SKM-1 treated with dmso at 0.1 percent for 144 hours (cell line): ENCODE measurements at regions not wholly inside any gene's neighbourhood (a gene's known extent, or its start where the extent isn't known, plus 50 kb on each side); places are given as distances from the start of the nearest gene placed in this dataset.
"Not testable (repeated sequence)": the region's sequence is repeated elsewhere in the genome, so short reads cannot be mapped to it uniquely, and the experiment has no call there.

ENCODE experiments used
- DNase-seq: peaks from one replicate; lab custom pipeline; 2025; ENCODE audit not compliant: unreplicated experiment; lab: John Stamatoyannopoulos, UW

DNA sequence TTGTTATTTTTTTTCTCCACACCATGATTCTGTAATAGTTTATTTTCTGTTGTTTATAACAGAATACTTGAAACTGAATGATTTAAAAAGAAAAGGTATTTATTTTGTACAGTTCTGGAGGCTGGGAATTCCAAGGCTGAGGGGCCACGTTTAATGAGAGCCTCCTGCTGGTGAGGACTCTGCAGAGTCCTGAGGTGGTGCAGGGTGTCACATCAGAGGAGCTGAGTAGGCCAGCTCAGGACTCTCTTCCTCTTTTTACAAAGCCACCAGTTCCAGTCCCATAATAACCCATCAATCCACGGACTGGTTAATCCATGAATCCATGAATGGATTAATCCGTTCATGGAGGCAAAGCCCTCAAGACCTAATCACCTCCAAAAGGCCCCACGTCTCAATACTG, 71.6 kb downstream of the TFAP2A start:
- DNase-seq, result peak; percentile 24

- DNase-seq, result no peak
Measured at GRCh38 chr6:10341605-10342004, 73.3 kb downstream of the TFAP2A start.

- DNase-seq, result no peak
Measured at GRCh38 chr6:10338151-10338550, 76.7 kb downstream of the TFAP2A start.

DNA sequence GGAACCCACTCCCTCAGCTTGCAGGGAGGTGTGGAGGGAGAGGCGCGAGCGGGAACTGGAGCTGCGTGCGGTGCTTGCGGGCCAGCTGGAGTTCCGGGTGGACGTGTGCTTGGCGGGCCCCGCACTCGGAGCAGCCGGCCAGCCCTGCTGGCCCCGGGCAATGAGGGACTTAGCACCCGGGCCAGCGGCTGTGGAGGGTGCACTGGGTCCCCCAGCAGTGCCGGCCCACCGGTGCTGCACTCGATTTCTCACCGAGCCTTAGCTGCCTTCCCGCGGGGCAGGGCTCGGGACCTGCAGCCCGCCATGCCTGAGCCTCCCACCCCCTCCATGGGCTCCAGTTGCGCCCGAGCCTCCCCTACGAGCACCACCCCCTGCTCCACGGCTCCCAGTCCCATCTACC, 77.5 kb downstream of the TFAP2A start:
- DNase-seq, result not testable (repeated sequence)

DNA sequence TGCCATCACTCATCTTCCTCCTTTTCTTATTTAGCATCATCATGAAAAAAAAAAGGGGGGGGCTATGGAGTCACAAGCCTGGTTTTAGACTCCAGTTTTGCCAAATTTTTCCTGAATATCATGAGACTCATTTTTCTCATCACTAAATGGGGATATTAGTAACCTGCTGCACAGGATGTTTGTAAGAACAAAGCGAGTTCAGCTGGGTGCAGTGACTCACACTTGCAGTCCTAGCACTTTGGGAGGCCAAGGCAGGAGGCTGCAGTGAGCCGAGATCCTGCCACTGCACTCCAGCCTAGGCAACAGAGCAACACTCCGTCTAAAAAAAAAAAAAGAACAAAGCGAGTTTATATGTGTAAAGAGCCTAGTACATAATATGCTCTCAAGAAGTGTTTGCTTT, 82.8 kb downstream of the TFAP2A start:
- DNase-seq, result no peak

DNA sequence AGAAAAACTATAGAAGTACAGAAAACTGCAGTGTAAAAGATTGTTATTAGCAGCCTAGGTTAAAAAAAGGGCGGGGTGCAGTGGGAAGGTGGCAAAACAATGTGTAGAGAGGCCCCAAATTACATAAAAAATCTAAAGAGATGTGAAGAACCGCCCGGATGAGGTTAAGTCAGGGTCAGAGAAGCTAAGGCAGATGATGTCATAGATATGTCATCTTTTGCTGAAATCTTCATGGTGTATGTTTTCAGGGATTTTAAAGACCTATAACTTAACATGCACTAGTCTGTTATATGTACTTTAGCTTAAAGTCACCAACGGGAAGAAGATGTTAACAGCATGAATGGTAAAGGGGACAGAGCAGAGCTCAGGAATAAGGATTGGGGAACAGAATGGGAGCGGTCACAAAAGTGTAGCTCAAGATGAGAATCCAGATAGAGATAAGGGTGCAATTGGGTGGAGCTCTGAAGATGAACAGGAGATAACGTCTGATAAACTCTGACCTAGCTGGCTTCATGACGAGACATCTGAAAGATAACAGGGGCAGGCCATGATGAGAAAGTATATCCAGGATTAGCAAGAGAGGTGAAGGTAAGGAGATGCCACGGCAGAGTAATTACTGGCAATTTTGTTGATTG, 83.4 kb downstream of the TFAP2A start:
- DNase-seq, result no peak

- DNase-seq, result no peak
Measured at GRCh38 chr6:10330515-10330914, 84.4 kb downstream of the TFAP2A start.

DNA sequence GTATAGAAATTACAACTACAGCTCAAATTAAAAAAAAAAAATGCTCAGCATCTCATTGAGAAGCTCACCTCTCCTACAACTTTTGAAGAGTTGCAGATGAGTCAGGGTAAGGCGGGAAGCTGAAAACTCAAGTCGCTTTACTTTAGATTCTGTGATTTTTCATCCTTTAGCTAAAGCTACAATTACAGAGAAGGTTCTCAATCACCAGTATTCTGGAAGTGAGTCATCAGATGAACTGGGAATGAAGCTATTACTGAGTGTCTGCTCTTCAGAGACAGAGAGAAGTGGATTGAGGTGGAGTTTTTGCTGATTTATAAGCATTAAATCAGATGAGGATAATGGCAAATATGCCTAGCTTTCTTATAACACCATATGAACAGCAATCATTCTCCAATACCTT, 91.9 kb downstream of the TFAP2A start:
- DNase-seq, result no peak

DNA sequence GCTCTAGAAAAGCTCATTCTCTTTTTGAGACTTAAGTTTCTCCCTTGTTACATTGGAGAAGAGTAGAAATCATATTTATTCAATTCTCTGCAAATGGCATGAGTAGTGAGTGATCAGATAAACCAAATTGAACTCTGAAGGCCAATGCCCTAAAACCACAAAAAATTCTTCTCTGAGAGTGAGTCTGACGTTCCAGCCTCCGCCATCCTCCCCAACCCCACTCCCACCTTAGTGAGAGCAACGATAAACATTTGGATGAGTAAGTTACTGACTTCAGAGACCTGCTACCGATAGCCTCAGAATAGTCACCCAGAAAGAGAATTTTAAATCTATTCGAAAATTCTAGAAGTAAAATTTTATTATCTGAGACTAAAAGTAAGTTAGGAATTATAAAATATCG, 94.6 kb downstream of the TFAP2A start:
- no peak for DNase-seq

DNA sequence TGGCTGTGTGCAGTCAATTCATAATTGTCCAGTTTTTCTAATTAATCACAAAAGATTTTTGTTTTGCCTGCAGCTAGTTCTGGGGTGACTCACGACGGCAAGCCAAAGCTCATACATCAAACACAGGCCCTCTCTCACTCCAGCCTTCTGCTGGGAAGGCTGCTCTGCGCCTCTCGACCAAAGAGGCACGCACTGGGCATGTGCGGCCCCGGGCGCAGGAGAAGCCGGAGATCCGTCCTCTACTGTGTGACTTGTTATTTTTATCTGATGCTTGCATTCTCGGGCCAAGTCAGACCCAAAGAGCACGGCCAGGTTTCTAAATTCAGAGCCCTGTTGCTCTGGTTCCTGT, 98.5 kb downstream of the TFAP2A start:
- no peak for DNase-seq

GRCh38 chr6:10315658-10316372, 99.1 kb downstream of the TFAP2A start:
- no peak for DNase-seq

DNA sequence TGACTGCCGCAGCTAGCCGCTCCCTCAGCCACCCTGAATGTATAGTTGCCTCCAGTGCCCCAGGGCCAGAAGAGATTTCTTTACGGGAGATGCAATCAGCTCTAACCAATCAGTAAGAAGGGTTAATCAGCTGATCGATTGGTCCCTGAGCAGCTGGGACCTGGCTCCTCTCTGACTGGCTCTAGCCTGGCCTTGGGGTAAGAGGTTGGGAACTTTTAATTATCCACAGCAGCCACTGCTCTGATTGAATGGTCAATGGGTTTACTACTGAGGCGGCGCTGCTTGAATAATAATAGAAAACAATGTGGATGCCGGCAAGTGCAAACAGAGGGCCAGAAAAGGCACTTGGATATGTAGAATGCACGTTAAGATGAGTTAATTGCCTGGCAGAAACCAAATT, 99.8 kb downstream of the TFAP2A start:
- no peak for DNase-seq

GRCh38 chr6:10314163-10314955, 100.5 kb downstream of the TFAP2A start:
- DNase-seq, result no peak

DNA sequence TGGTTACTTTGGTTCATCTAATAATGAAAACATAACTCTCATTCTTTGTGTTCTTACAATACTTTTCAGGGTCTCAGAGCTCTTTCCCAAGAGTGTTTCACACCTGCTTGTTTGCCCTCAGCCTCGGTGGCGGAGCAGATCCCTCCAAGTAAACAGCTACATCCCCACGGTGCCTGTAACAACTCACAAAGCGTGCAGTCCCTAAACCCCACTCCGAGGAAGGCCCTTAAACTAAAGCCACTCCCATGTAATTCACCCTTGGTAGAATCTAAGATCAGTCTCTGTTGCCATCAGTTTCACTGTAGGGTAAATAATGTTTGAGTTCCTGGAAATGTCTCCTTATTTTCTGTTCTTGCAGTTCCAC, 101.1 kb downstream of the TFAP2A start:
- no peak for DNase-seq

DNA sequence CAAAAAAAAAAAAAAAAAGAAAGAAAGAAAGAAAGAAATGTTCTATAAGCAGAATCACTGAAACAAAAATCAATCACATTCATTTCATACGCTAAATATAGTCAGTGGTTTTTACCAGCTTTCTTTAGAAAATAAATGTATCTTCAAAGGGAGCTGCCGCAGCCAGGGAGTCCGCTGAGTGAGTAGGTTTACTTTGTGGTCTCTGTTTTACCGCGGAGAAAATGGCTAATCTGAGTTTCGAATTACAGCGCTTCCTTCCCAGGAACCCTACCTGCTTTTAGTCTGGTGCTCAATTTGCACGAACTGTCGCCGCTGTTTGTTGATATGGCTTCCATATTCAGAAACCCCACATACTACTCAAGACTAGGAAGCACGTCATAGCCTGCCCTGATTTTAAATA, 102.4 kb downstream of the TFAP2A start:
- no peak for DNase-seq

GRCh38 chr6:10311546-10312405, 103.1 kb downstream of the TFAP2A start:
- not testable (repeated sequence) for DNase-seq

GRCh38 chr6:10310826-10311225, 104.0 kb downstream of the TFAP2A start:
- no peak for DNase-seq

DNA sequence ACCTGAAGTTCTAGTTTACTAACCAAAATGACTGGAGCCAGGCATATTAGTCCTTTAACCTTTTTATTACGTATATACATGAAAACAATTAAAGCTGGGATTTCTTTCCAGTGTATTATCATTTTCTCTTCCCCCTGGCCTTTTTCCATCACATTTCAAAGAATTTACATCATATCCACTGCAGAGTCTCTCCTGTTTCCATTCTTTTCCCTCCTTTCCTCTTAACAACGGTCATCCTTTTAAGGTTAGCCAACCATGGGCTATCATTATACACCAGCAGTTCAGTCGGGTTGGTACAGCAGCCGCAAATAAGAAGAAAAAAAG, 104.6 kb downstream of the TFAP2A start:
- DNase-seq, result no peak

DNA sequence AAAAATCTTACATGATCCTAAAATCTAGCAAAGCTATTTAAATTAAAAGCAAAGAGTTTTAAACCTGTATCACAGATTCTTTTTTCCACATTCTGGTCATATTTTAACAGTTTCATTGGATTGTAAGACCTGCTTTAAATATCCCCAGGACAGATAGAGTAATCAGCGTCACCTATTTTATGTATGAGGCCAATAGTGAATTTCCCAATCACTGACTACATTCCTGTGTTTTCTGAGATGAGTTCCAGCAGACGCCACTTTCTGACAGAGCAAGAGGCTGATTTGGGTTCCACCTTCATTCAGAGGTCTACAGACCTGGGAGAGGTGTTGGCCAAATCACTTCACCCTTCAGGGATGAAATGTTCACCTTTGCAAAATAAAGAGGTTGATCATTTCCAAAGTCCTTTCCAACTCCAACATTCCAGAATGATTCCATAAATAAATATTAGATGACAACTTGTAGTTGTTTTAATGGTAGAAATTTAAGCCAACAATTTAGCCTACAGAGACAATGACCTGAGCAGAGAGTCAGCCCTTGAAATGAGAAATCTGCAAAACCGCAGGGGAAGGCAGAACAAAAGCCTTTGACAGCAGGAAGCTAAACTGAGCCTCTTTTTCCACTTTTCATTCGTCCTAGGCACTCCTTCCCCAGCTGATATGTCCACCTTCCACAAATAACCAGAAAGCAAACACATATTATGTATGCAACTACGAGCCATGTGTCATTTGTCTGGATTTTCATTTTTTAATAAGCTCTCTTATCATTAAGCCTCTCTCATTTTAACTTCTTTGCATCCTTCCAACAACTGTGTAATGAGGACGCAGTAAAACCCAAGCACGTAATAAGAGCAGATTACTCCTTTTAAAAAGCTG, 105.2 kb downstream of the TFAP2A start:
- no peak for DNase-seq

- DNase-seq, result no peak
Measured at GRCh38 chr6:10307476-10307875, 107.4 kb downstream of the TFAP2A start.

DNA sequence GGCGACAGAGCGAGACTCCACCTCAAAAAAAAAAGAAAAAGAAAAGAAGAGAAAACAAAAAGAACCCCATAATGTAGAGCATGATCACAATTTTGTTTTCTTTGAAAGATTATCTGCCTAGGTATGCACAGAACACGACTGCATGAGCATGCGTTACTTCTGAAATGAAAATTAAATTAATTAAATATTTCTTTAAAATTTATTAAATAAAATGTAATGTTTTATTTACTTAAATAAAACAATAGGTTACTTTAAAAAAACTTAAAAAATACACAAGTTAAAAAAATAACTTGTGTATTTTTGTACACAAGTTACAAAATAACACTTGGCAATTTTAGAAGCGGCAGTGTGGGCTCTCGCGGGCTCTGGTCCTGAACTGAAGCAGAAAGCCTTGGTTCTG, 107.8 kb downstream of the TFAP2A start:
- no peak for DNase-seq
